Hepatocyte (in vitro differentiated cells): ENCODE measurements at regions not wholly inside any gene's neighbourhood (a gene's known extent, or its start where the extent isn't known, plus 50 kb on each side); places are given as distances from the start of the nearest gene placed in this dataset.

ENCODE experiments used
- EZH2 ChIP-seq: fragments of 200-600 bp; sonication (generic); IDR thresholded peaks from 2 replicates; pipeline ENCODE4 v1.6.1; 2016; ENCODE audit warnings: antibody characterized with exemption, mild to moderate bottlenecking, borderline replicate concordance
- TF ChIP-seq, protein P1 (sequence below): fragments of 200-600 bp; sonication (generic); IDR thresholded peaks from 2 replicates; pipeline ENCODE4 v1.5.1; 2016; ENCODE audit warnings: antibody characterized with exemption, mild to moderate bottlenecking; ENCODE audit not compliant: poor library complexity

DNA sequence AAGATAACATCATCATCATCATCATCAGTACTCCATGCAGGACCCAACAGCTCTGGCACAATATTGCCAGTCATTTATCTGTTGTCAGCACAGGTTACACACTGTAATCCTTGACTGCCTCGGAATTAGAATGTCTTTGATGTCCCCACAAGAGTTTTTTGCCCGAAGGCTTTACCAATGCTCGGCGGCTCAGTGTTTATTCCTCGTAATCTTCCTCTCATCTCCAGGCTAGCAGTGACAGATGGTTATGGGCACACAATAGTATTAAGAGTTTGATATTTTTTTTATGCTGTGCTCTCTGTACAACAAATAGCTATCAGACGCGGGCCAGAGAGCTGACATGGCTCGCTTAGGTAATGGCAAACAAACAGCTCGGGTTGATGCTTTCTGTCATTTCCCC is 515.2 kb downstream of the ZEB2 start:
- TF ChIP-seq, protein P1, sequence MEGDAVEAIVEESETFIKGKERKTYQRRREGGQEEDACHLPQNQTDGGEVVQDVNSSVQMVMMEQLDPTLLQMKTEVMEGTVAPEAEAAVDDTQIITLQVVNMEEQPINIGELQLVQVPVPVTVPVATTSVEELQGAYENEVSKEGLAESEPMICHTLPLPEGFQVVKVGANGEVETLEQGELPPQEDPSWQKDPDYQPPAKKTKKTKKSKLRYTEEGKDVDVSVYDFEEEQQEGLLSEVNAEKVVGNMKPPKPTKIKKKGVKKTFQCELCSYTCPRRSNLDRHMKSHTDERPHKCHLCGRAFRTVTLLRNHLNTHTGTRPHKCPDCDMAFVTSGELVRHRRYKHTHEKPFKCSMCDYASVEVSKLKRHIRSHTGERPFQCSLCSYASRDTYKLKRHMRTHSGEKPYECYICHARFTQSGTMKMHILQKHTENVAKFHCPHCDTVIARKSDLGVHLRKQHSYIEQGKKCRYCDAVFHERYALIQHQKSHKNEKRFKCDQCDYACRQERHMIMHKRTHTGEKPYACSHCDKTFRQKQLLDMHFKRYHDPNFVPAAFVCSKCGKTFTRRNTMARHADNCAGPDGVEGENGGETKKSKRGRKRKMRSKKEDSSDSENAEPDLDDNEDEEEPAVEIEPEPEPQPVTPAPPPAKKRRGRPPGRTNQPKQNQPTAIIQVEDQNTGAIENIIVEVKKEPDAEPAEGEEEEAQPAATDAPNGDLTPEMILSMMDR, result no peak
- no peak for TF ChIP-seq EZH2
